Activated naive CD8-positive, alpha-beta T cell treated with anti-CD3 and anti-CD28 coated beads, Interleukin-2, amount 10 ng/mL, durations not matched to agents 7 days and 5 days (primary cell): ENCODE measurements at regions not wholly inside any gene's neighbourhood (a gene's known extent, or its start where the extent isn't known, plus 50 kb on each side); places are given as distances from the start of the nearest gene placed in this dataset.

Experiments
- ATAC-seq: fragments of 150-1000 bp; cut with Tn5 transposase; one replicate; pipeline ENCODE4 v1.10.0; 2021; ENCODE audit warnings: low read depth, moderate library complexity
- POLR2A ChIA-PET: fragments of 350-600 bp; sonication (Branson Sonifier 250); formaldehyde crosslinking; loops from one replicate; lab custom pipeline; 2021; ENCODE audit warnings: antibody characterized with exemption; lab: Charles Lee
- DNase-seq: peaks from one replicate; pipeline ENCODE4 v3.0.0; 2021
- H3K27ac Mint-ChIP-seq: one replicate; pipeline ENCODE4 v1.8.0; 2022; ENCODE audit warnings: mild to moderate bottlenecking, mixed read lengths
- H3K27me3 Mint-ChIP-seq: one replicate; pipeline ENCODE4 v1.8.0; 2022; ENCODE audit warnings: mild to moderate bottlenecking, moderate library complexity, mixed read lengths
- H3K36me3 Mint-ChIP-seq: one replicate; pipeline ENCODE4 v1.8.0; 2021; ENCODE audit warnings: mild to moderate bottlenecking, mixed read lengths
- H3K4me1 Mint-ChIP-seq: one replicate; pipeline ENCODE4 v1.8.0; 2021; ENCODE audit warnings: mixed read lengths
- H3K4me3 Mint-ChIP-seq: one replicate; pipeline ENCODE4 v1.8.0; 2022; ENCODE audit warnings: mild to moderate bottlenecking, moderate library complexity, mixed read lengths
- H3K9me3 Mint-ChIP-seq: one replicate; pipeline ENCODE4 v1.8.0; 2021; ENCODE audit warnings: mixed read lengths

- H3K27ac Mint-ChIP-seq: no peak overlapping the region
- H3K36me3 Mint-ChIP-seq: no peaks in the 10 kb centered on the region
- no peaks in the 10 kb centered on the region for H3K9me3 Mint-ChIP-seq
- DNase-seq (no peak), ATAC-seq (no peak)
- no peak overlapping the region for H3K4me3 Mint-ChIP-seq
- POLR2A ChIA-PET: no interaction called here
- H3K27me3 Mint-ChIP-seq: no peaks in the 10 kb centered on the region
- no peaks in the 10 kb centered on the region for H3K4me1 Mint-ChIP-seq
Observed at GRCh38 chr6:106918115-106918514, 56.4 kb downstream of the CD24 start.

- Mint-ChIP-seq H3K27me3 (no peaks in the 10 kb centered on the region), H3K4me3 (no peak overlapping the region), H3K4me1 (no peaks in the 10 kb centered on the region), H3K27ac (no peak overlapping the region), H3K36me3 (no peaks in the 10 kb centered on the region), H3K9me3 (no peaks in the 10 kb centered on the region)
- no peak for ATAC-seq
- no peak for DNase-seq
- POLR2A ChIA-PET: no interaction called here
Observed at GRCh38 chr6:106916891-106917290, 57.6 kb downstream of the CD24 start.

- no peaks in the 10 kb centered on the region for H3K36me3 Mint-ChIP-seq
- no peak overlapping the region for H3K4me3 Mint-ChIP-seq
- ATAC-seq: no peak
- POLR2A ChIA-PET: no interaction called here
- H3K27ac Mint-ChIP-seq: no peak overlapping the region
- no peaks in the 10 kb centered on the region for H3K4me1 Mint-ChIP-seq
- no peaks in the 10 kb centered on the region for H3K9me3 Mint-ChIP-seq
- no peak for DNase-seq
- no peaks in the 10 kb centered on the region for H3K27me3 Mint-ChIP-seq
Observed at GRCh38 chr6:106913676-106914280, 60.8 kb downstream of the CD24 start.

GRCh38 chr6:106913111-106913510 is 61.4 kb downstream of the CD24 start:
- Mint-ChIP-seq H3K27me3 (no peaks in the 10 kb centered on the region), H3K4me3 (no peak overlapping the region), H3K36me3 (no peaks in the 10 kb centered on the region), H3K9me3 (no peaks in the 10 kb centered on the region), H3K4me1 (no peaks in the 10 kb centered on the region), H3K27ac (no peak overlapping the region)
- ATAC-seq (no peak), DNase-seq (no peak)
- POLR2A ChIA-PET: no interaction called here

DNA sequence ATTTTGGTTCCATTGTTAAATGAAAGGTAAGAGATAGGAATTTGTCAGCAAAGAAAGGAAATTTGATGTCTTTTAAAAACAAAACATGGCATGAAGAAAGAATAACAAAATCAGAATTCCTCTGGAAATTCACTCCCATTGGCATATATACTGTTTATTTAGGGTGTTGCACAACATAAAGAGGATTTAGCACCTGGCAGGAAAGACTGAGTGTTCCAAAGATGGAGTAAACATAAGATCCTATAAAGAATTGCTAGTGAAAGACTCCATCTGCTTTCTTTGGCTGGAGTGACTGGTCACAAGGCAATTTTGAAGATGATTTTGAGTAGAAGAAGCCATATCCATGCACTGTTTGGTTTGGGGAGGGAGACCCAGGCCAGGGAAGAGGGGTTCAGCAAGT is 62.4 kb downstream of the CD24 start:
- POLR2A ChIA-PET: no interaction called here
- DNase-seq (no peak), ATAC-seq (no peak)
- no peaks in the 10 kb centered on the region for H3K36me3 Mint-ChIP-seq
- no peaks in the 10 kb centered on the region for H3K27me3 Mint-ChIP-seq
- H3K4me3 Mint-ChIP-seq: no peak overlapping the region
- no peak overlapping the region for H3K27ac Mint-ChIP-seq
- no peaks in the 10 kb centered on the region for H3K9me3 Mint-ChIP-seq
- H3K4me1 Mint-ChIP-seq: no peaks in the 10 kb centered on the region

DNA sequence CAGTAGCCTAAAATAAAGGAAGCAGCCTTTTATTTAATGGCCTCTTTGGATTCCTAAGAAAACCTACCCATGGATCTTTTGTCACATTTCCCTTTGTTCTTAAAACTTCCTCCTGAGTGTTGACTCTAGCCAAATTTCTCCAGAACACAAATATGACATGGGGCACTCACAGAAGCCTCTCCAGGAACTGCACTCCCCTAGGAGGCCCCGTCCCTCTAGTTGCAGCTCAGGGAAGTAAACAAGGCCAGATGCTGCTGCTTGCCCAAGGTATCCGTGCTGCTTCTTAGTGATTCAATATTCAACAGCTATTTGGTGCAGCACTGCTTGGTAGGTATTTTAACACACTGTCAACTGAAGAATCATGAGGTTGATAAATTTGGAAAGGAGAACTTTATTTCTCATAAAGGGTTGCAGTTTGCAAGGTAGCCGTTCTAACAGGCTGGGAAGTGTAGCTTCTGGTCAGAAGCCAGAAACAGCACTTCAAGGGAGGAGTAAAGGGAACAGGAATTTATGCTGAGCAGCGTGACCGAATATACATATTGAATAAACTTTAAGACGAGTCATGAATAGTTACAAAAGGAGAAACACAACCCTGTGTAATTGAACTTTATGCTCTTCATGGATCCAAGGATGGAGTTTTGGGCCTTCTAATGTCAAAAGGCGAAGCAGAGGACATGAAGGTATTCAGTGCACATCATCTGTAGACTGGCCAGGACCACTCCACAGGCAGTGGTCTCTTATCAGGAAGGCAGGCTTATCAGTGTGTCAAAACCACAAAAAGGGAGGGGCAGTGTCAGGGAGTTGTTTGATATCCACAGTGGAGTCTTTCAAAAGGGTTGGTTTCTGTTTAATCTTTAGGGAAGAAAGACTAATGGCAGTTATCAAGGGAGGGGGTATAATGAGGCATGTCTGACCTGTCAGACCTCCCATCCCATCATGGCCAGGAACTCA is 63.3 kb downstream of the CD24 start:
- H3K4me3 Mint-ChIP-seq: no peak overlapping the region
- no peaks in the 10 kb centered on the region for H3K27me3 Mint-ChIP-seq
- H3K27ac Mint-ChIP-seq: no peak overlapping the region
- H3K4me1 Mint-ChIP-seq: no peaks in the 10 kb centered on the region
- ATAC-seq: no peak
- DNase-seq: no peak
- H3K9me3 Mint-ChIP-seq: no peaks in the 10 kb centered on the region
- H3K36me3 Mint-ChIP-seq: no peaks in the 10 kb centered on the region
- POLR2A ChIA-PET: no interaction called here

DNA sequence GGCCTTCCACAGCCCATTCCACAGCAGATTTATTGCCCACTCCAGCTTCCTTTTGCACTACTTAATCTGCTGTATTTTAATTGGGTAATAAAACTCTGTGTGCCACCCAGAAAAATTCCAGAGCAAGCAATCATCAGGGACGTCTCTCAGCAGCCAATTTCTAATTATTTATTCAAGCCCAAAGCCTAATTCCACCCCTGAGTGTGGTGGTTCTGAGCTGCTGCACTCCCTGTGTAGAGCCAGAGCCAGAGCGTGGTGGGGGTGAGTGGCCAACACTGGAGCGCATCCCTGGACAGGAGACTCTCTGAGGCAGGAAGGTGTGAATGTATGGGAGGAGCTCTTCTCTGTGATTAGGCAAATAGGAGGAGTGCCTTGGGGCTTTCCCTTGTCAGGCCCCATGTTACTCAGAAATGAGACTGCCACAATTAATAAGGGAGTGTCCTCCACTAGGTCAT is 66.1 kb downstream of the CD24 start:
- Mint-ChIP-seq H3K4me3 (no peak overlapping the region), H3K9me3 (no peaks in the 10 kb centered on the region), H3K4me1 (no peaks in the 10 kb centered on the region), H3K27me3 (no peaks in the 10 kb centered on the region), H3K36me3 (no peaks in the 10 kb centered on the region), H3K27ac (no peak overlapping the region)
- no peak for DNase-seq
- ATAC-seq: no peak
- POLR2A ChIA-PET: no interaction called here

GRCh38 chr6:106907754-106908153 is 66.8 kb downstream of the CD24 start:
- DNase-seq: no peak
- no peak overlapping the region for H3K4me3 Mint-ChIP-seq
- no peaks in the 10 kb centered on the region for H3K36me3 Mint-ChIP-seq

GRCh38 chr6:106906232-106906631 is 68.3 kb downstream of the CD24 start:
- H3K27ac Mint-ChIP-seq: no peak overlapping the region
- no peaks in the 10 kb centered on the region for H3K27me3 Mint-ChIP-seq
- DNase-seq (no peak), ATAC-seq (no peak)
- POLR2A ChIA-PET: no interaction called here
- no peaks in the 10 kb centered on the region for H3K4me1 Mint-ChIP-seq
- no peak overlapping the region for H3K4me3 Mint-ChIP-seq
- H3K9me3 Mint-ChIP-seq: no peaks in the 10 kb centered on the region
- H3K36me3 Mint-ChIP-seq: no peaks in the 10 kb centered on the region

More at GRCh38 chr6:106907754-106908153, 66.8 kb downstream of the CD24 start:
- H3K27me3 Mint-ChIP-seq: no peaks in the 10 kb centered on the region
- POLR2A ChIA-PET: no interaction called here
- no peak overlapping the region for H3K27ac Mint-ChIP-seq
- H3K9me3 Mint-ChIP-seq: no peaks in the 10 kb centered on the region
- no peak for ATAC-seq
- no peaks in the 10 kb centered on the region for H3K4me1 Mint-ChIP-seq

DNA sequence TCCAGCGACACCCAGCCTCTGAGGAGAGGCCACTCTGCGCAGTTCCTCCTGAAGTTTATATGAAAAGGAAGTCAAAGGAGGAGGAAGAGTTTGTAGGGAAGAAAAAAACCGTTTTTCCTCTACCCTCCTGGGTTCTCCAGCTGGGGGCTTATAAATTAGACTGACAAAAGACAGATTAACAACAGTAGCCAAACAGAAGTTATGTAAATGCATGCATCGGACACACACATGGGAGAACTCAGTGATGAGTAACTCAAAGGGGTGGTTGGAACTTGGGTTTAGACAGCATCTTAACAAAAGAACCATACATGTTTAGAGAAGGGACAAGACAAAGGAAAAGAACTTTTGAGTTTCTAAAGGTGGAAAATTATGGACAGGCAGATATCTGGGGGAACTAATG is 71.2 kb downstream of the CD24 start:
- Mint-ChIP-seq H3K27me3 (no peaks in the 10 kb centered on the region), H3K27ac (no peak overlapping the region), H3K4me3 (no peak overlapping the region), H3K4me1 (no peaks in the 10 kb centered on the region), H3K9me3 (peaks cover 2% of the 10 kb centered on the region), H3K36me3 (no peaks in the 10 kb centered on the region)
- ATAC-seq (no peak), DNase-seq (no peak)
- POLR2A ChIA-PET: no interaction called here

DNA sequence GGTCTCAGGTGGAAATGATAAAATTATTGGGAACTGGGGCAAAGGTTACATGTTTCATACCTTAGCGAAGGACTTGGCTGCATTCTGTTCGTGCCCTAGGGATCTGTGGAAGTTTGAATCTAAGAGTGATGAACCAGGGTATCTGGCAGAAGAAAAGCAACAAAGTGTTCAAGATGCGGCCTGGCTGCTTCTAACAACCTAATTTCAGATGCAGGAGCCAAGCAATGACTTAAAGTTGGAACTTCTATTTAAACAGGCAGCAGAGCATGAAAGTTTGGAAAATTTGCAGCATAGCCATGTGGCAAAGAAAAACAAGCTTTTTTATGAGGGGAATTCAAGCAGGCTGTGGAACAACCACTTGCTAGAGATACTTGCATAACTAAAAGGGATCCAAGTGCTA is 73.5 kb downstream of the CD24 start:
- DNase-seq (no peak), ATAC-seq (no peak)
- H3K9me3 Mint-ChIP-seq: peaks cover 2% of the 10 kb centered on the region
- H3K36me3 Mint-ChIP-seq: no peaks in the 10 kb centered on the region
- no peak overlapping the region for H3K27ac Mint-ChIP-seq
- H3K27me3 Mint-ChIP-seq: no peaks in the 10 kb centered on the region
- H3K4me3 Mint-ChIP-seq: no peak overlapping the region
- POLR2A ChIA-PET: no interaction called here
- no peaks in the 10 kb centered on the region for H3K4me1 Mint-ChIP-seq

DNA sequence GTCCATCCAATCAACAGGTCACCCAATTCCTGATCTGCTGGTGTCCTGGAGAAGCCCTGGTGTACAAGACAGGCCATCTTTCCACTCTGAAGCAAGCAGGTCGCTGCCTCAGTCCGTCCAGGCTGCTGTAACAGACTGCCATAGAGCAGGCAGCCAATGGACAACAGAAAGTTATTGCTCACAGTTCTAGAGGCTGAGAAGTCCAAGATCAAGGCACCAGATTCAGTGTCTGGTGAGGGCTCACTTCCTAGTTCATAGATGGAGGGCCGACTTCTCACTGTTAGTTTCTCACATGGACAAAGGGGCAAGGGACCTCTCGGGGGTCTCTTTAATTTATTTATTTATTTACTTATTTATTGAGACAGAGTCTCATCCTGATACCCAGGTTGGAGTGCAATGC is 74.8 kb downstream of the CD24 start:
- Mint-ChIP-seq H3K4me3 (no peak overlapping the region), H3K36me3 (no peaks in the 10 kb centered on the region), H3K4me1 (no peaks in the 10 kb centered on the region), H3K27me3 (peaks cover 4% of the 10 kb centered on the region), H3K27ac (no peak overlapping the region), H3K9me3 (peaks cover 2% of the 10 kb centered on the region)
- DNase-seq (no peak), ATAC-seq (no peak)
- POLR2A ChIA-PET: no interaction called here

DNA sequence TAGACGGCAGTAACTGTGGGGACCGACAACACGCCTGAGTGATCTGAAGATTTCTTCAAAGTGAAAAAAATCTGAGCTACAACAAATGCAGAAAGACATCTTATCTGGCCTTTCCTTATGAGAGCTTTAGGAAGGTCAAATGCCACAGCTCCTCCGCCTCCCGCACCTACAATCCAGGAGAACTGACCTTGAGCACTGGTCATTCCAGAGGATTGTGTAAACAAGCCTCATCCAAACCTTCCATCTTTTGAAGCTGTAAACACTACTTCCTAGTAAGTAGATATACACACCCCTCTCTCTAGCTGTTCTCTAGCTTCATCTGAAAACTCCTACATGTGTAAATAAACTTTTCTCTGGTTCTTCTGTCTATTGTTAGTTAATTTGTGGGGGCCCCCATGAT is 76.9 kb downstream of the CD24 start:
- ATAC-seq: no peak
- H3K27ac Mint-ChIP-seq: no peak overlapping the region
- POLR2A ChIA-PET: no interaction called here
- H3K4me3 Mint-ChIP-seq: no peak overlapping the region
- H3K27me3 Mint-ChIP-seq: peaks cover 4% of the 10 kb centered on the region
- no peaks in the 10 kb centered on the region for H3K36me3 Mint-ChIP-seq
- no peaks in the 10 kb centered on the region for H3K4me1 Mint-ChIP-seq
- H3K9me3 Mint-ChIP-seq: peaks cover 2% of the 10 kb centered on the region
- DNase-seq: no peak

DNA sequence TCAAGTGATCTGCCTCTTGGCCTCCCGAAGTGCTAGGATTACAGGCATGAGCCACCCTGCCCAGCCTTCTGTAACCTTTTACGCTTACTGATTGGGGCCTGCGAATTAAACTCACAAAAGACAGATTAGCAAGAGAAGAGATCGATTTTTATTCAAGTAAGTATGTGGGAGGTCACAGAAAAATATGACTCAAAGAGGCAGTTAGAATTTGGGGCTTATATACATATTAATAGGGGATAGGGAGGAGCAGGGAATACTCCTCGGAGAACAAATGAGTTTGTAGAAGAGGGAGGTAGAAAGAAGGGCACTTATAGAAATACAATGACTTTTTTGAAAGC is 78.9 kb downstream of the CD24 start:
- ATAC-seq: no peak
- DNase-seq: no peak

More for the DNA sequence above, 78.9 kb downstream of the CD24 start:
- H3K27me3 Mint-ChIP-seq: peaks cover 4% of the 10 kb centered on the region
- no peaks in the 10 kb centered on the region for H3K36me3 Mint-ChIP-seq
- no peak overlapping the region for H3K4me3 Mint-ChIP-seq
- H3K27ac Mint-ChIP-seq: no peak overlapping the region
- no peaks in the 10 kb centered on the region for H3K4me1 Mint-ChIP-seq
- POLR2A ChIA-PET: no interaction called here
- peaks cover 2% of the 10 kb centered on the region for H3K9me3 Mint-ChIP-seq
